ENCODE measurements at regions not wholly inside any gene's neighbourhood (a gene's known extent, or its start where the extent isn't known, plus 50 kb on each side); places are given as distances from the start of the nearest gene placed in this dataset.

GRCh38 chr3:86257955-86258641 lies 732.9 kb downstream of the VGLL3 start:
- no peak for DNase-seq

- no peak for DNase-seq
Observed at GRCh38 chr3:86254480-86254879, 736.5 kb downstream of the VGLL3 start.

- no peak for DNase-seq
Observed at GRCh38 chr3:86251781-86252180, 739.2 kb downstream of the VGLL3 start.

- no peak for DNase-seq
Observed at GRCh38 chr3:86249833-86250232, 741.1 kb downstream of the VGLL3 start.

GRCh38 chr3:86245360-86245759 lies 745.6 kb downstream of the VGLL3 start:
- DNase-seq, result no peak

GRCh38 chr3:86244905-86245304 lies 746.0 kb downstream of the VGLL3 start:
- no peak for DNase-seq

GRCh38 chr3:86239946-86240345 lies 751.0 kb downstream of the VGLL3 start:
- peak; percentile 46 for DNase-seq

GRCh38 chr3:86234506-86235254 lies 756.3 kb downstream of the VGLL3 start:
- DNase-seq, result no peak

GRCh38 chr3:86230762-86231161 lies 760.2 kb downstream of the VGLL3 start:
- no peak for DNase-seq

- no peak for DNase-seq
Observed at GRCh38 chr3:86229775-86230094, 761.2 kb downstream of the VGLL3 start.

- DNase-seq, result no peak
Observed at GRCh38 chr3:86229086-86229774, 761.7 kb downstream of the VGLL3 start.

GRCh38 chr3:86228101-86228500 lies 762.8 kb downstream of the VGLL3 start:
- DNase-seq, result no peak

GRCh38 chr3:86225461-86225860 lies 765.5 kb downstream of the VGLL3 start:
- DNase-seq, result no peak

- DNase-seq, result no peak
Observed at GRCh38 chr3:86221601-86222000, 769.3 kb downstream of the VGLL3 start.

- DNase-seq, result no peak
Observed at GRCh38 chr3:86208772-86209171, 782.2 kb downstream of the VGLL3 start.

GRCh38 chr3:86182606-86183005 lies 808.3 kb downstream of the VGLL3 start:
- no peak for DNase-seq

GRCh38 chr3:86180696-86181095 lies 810.3 kb downstream of the VGLL3 start:
- DNase-seq, result peak; percentile 6

GRCh38 chr3:86178095-86178494 lies 812.9 kb downstream of the VGLL3 start:
- DNase-seq, result no peak

GRCh38 chr3:86176445-86176784 lies 814.5 kb downstream of the VGLL3 start:
- no peak for DNase-seq

- DNase-seq, result peak; percentile 44
Observed at GRCh38 chr3:86175593-86176444, 815.1 kb downstream of the VGLL3 start.

- DNase-seq, result no peak
Observed at GRCh38 chr3:86175051-86175536, 815.9 kb downstream of the VGLL3 start.

- DNase-seq, result no peak
Observed at GRCh38 chr3:86173401-86173800, 817.5 kb downstream of the VGLL3 start.

- DNase-seq, result no peak
Observed at GRCh38 chr3:86168512-86168911, 822.4 kb downstream of the VGLL3 start.

Measured in NCI-H345 (cell line).